GM19467 (cell line): ENCODE measurements at regions not wholly inside any gene's neighbourhood (a gene's known extent, or its start where the extent isn't known, plus 50 kb on each side); places are given as distances from the start of the nearest gene placed in this dataset.

Experiments used
- ATAC-seq: cut with Tn5 transposase; IDR thresholded peaks from one replicate; pipeline ENCODE4 v1.9.1; 2021; ENCODE audit warnings: mild to moderate bottlenecking, moderate library complexity; ENCODE audit not compliant: unreplicated experiment

GRCh38 chr9:90948156-90948555, 146.5 kb downstream of the SYK start:
- ATAC-seq, result no peak

GRCh38 chr9:90950600-90950999, 149.0 kb downstream of the SYK start:
- no peak for ATAC-seq

GRCh38 chr9:90953200-90953599, 151.6 kb downstream of the SYK start:
- no peak for ATAC-seq

- no peak for ATAC-seq
Observed at GRCh38 chr9:90953805-90954204, 152.2 kb downstream of the SYK start.

- no peak for ATAC-seq
Observed at GRCh38 chr9:90956026-90956810, 154.6 kb downstream of the SYK start.

GRCh38 chr9:90958328-90958727, 156.7 kb downstream of the SYK start:
- no peak for ATAC-seq

GRCh38 chr9:90960941-90961340, 159.3 kb downstream of the SYK start:
- ATAC-seq, result no peak

GRCh38 chr9:90961375-90961774, 159.8 kb downstream of the SYK start:
- no peak for ATAC-seq

- ATAC-seq, result no peak
Observed at GRCh38 chr9:90964101-90965020, 162.7 kb downstream of the SYK start.

- no peak for ATAC-seq
Observed at GRCh38 chr9:90965226-90966030, 163.8 kb downstream of the SYK start.

- ATAC-seq, result no peak
Observed at GRCh38 chr9:90966031-90966290, 164.3 kb downstream of the SYK start.

GRCh38 chr9:90966480-90967144, 165.0 kb downstream of the SYK start:
- ATAC-seq, result no peak

- no peak for ATAC-seq
Observed at GRCh38 chr9:90967145-90967538, 165.5 kb downstream of the SYK start.

GRCh38 chr9:90969021-90969675, 167.5 kb downstream of the SYK start:
- ATAC-seq, result no peak

- no peak for ATAC-seq
Observed at GRCh38 chr9:90970608-90971007, 169.0 kb downstream of the SYK start.

- no peak for ATAC-seq
Observed at GRCh38 chr9:90972057-90972456, 170.4 kb downstream of the SYK start.

GRCh38 chr9:90974016-90974415, 172.4 kb downstream of the SYK start:
- no peak for ATAC-seq

- ATAC-seq, result no peak
Observed at GRCh38 chr9:90974643-90975245, 173.1 kb downstream of the SYK start.

GRCh38 chr9:90975781-90976538, 174.3 kb downstream of the SYK start:
- ATAC-seq, result no peak
